GM23338 (cell line): ENCODE measurements at regions not wholly inside any gene's neighbourhood (a gene's known extent, or its start where the extent isn't known, plus 50 kb on each side); places are given as distances from the start of the nearest gene placed in this dataset.

Source experiments
- CREB1 ChIP-seq: fragments of 250-450 bp; sonication (Bioruptor Pico); IDR thresholded peaks from 2 replicates; pipeline ENCODE4 v1.5.0; 2020; ENCODE audit warnings: low read depth, mild to moderate bottlenecking, moderate library complexity
- CTCF ChIP-seq, 2 experiments: fragments of 200-600 bp in 1 of 2; sonication (generic) in 1 of 2; conservative IDR thresholded peaks; 2 replicates each; pipeline versions ENCODE4 v1.5.1 to v1.6.1; 2016 to 2017; ENCODE audit warnings: antibody characterized with exemption in 2 of 2, low read depth in 2 of 2, mild to moderate bottlenecking in 2 of 2, moderate library complexity in 1 of 2
- ETS1 ChIP-seq: IDR thresholded peaks from 2 replicates; pipeline ENCODE4 v1.6.1; 2016; ENCODE audit warnings: antibody characterized with exemption
- EZH2 ChIP-seq: fragments of 200-600 bp; sonication (generic); IDR thresholded peaks from one replicate; pipeline ENCODE4 v1.8.0; 2017; ENCODE audit warnings: antibody characterized with exemption, mild to moderate bottlenecking, low read depth; ENCODE audit not compliant: unreplicated experiment
- EZH2phosphoT487 ChIP-seq: fragments of 200-600 bp; sonication (generic); IDR thresholded peaks from one replicate; pipeline ENCODE4 v1.8.1; 2018; ENCODE audit warnings: antibody characterized with exemption; ENCODE audit not compliant: unreplicated experiment
- NANOG ChIP-seq: IDR thresholded peaks from 2 replicates; pipeline ENCODE4 v1.6.1; 2016; ENCODE audit warnings: antibody characterized with exemption, borderline replicate concordance
- POLR2AphosphoS5 ChIP-seq: IDR thresholded peaks from 2 replicates; pipeline ENCODE4 v1.6.1; 2016; ENCODE audit warnings: antibody characterized with exemption, low read depth
- REST ChIP-seq: IDR thresholded peaks from one replicate; pipeline ENCODE4 v1.6.1; 2018; ENCODE audit warnings: antibody characterized with exemption; ENCODE audit not compliant: unreplicated experiment
- STAT1 ChIP-seq: IDR thresholded peaks from one replicate; pipeline ENCODE4 v1.6.1; 2016; ENCODE audit warnings: antibody characterized with exemption; ENCODE audit not compliant: unreplicated experiment
- ZNF114 ChIP-seq: fragments of 250-450 bp; sonication (Bioruptor Pico); IDR thresholded peaks from 2 replicates; pipeline ENCODE4 v1.5.0; 2020; ENCODE audit warnings: mild to moderate bottlenecking, moderate library complexity
- ZNF331 ChIP-seq: fragments of 250-450 bp; sonication (Bioruptor Pico); IDR thresholded peaks from 2 replicates; pipeline ENCODE4 v1.5.0; 2020; ENCODE audit warnings: low read depth, mild to moderate bottlenecking, moderate library complexity
- ZNF462 ChIP-seq: fragments of 250-450 bp; sonication (Bioruptor Pico); IDR thresholded peaks from 2 replicates; pipeline ENCODE4 v1.5.0; 2020; ENCODE audit warnings: mild to moderate bottlenecking, moderate library complexity

GRCh38 chr16:27700304-27700995 is 150.5 kb downstream of the KATNIP start:
- TF ChIP-seq EZH2: no peak
- TF ChIP-seq CTCF (conservative IDR thresholded peaks at IDR 0.05; ENCODE audit: low read depth in 2 of 2): no peak
- TF ChIP-seq EZH2phosphoT487: no peak
- no peak for TF ChIP-seq POLR2AphosphoS5
- no peak for TF ChIP-seq CREB1
- TF ChIP-seq ZNF462 (CRISPR knock-in tag): no peak
- TF ChIP-seq REST: no peak
- TF ChIP-seq STAT1: no peak
- TF ChIP-seq ZNF114 (CRISPR knock-in tag): no peak
- TF ChIP-seq ZNF331: no peak
- TF ChIP-seq NANOG: no peak
- TF ChIP-seq ETS1: no peak
